ENCODE measurements at regions not wholly inside any gene's neighbourhood (a gene's known extent, or its start where the extent isn't known, plus 50 kb on each side); places are given as distances from the start of the nearest gene placed in this dataset.

DNA sequence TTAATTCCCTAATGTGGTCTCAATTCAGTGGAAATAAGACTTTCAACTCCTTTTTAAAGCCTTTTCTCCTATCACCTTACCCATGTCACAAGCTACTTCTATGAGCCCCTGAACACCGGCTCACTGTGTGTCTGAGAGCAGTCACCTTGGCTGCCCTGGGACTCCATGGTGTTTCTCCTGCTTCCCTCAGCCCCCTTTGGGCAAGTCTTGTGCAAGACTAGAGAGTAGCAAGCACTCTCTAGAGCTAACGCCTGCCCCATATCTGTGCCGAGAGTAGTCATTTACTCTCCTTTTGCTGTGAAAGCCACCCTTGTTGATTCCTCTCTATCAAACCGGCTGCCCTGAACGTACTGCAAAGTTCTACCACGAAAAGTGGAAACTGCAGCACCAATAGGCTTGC, 77.9 kb upstream of the DAB2 start:
- Histone ChIP-seq H2BK120ac (ENCODE audit: low read depth, low read length, poor library complexity, severe bottlenecking) (no peak overlapping the region), H3K4me2 (ENCODE audit: insufficient read depth, insufficient read length, low read length) (no peak overlapping the region), H2AFZ (ENCODE audit: low read length) (no peak overlapping the region), H4K91ac (ENCODE audit: insufficient read length, low read depth, low read length) (no peak overlapping the region), H3K9ac (ENCODE audit: extremely low read depth, insufficient read length, low read length) (no peak overlapping the region), H3K27me3 (ENCODE audit: insufficient read depth, low read length) (no peaks in the 10 kb centered on the region), H2BK20ac (ENCODE audit: low read depth, low read length, poor library complexity, severe bottlenecking) (no peak overlapping the region), H3K79me1 (ENCODE audit: insufficient read depth, low read depth, low read length, poor library complexity, severe bottlenecking) (no peaks in the 10 kb centered on the region), H3K79me2 (ENCODE audit: insufficient read depth, low read length) (no peaks in the 10 kb centered on the region), H3K4me1 (ENCODE audit: insufficient read depth, low read length) (no peaks in the 10 kb centered on the region), H3K23me2 (ENCODE audit: insufficient read length, low read depth, low read length, poor library complexity, severe bottlenecking) (no peaks in the 10 kb centered on the region), H3K14ac (ENCODE audit: insufficient read depth, low read length) (no peak overlapping the region), H4K8ac (replicated peaks; ENCODE audit: insufficient read length, low read depth, low read length) (no peak overlapping the region), H3K4ac (ENCODE audit: low read depth, low read length) (no peak overlapping the region), H2BK15ac (ENCODE audit: low read depth, low read length) (no peak overlapping the region), H2BK12ac (ENCODE audit: insufficient read length, low read depth, low read length) (no peak overlapping the region), H3K27ac (ENCODE audit: insufficient read length, low read depth, low read length) (no peak overlapping the region), H2BK5ac (ENCODE audit: insufficient read length, low read length) (no peak overlapping the region), H3K23ac (ENCODE audit: insufficient read length, low read depth, low read length) (no peak overlapping the region), H3K56ac (ENCODE audit: insufficient read length, low read depth, low read length) (no peak overlapping the region), H2AK5ac (ENCODE audit: insufficient read length, low read length) (no peak overlapping the region), H4K5ac (ENCODE audit: insufficient read length, low read depth, low read length) (no peak overlapping the region), H3K9me3 (ENCODE audit: control insufficient read depth, low read depth, low read length) (no peaks in the 10 kb centered on the region), H3K18ac (ENCODE audit: insufficient read length, low read depth, low read length) (no peak overlapping the region), H4K20me1 (ENCODE audit: control insufficient read depth, insufficient read depth, insufficient read length) (no peaks in the 10 kb centered on the region), H3T11ph (ENCODE audit: low read length) (no peak overlapping the region)
- TF ChIP-seq, protein P1, sequence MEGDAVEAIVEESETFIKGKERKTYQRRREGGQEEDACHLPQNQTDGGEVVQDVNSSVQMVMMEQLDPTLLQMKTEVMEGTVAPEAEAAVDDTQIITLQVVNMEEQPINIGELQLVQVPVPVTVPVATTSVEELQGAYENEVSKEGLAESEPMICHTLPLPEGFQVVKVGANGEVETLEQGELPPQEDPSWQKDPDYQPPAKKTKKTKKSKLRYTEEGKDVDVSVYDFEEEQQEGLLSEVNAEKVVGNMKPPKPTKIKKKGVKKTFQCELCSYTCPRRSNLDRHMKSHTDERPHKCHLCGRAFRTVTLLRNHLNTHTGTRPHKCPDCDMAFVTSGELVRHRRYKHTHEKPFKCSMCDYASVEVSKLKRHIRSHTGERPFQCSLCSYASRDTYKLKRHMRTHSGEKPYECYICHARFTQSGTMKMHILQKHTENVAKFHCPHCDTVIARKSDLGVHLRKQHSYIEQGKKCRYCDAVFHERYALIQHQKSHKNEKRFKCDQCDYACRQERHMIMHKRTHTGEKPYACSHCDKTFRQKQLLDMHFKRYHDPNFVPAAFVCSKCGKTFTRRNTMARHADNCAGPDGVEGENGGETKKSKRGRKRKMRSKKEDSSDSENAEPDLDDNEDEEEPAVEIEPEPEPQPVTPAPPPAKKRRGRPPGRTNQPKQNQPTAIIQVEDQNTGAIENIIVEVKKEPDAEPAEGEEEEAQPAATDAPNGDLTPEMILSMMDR (conservative IDR thresholded peaks at IDR 0.05): no peak
- Mint-ChIP-seq H3K4me3 (no peak overlapping the region), H3K9me3 (no peaks in the 10 kb centered on the region; a peak in 2 of 5 replicates), H3K27ac (no peak overlapping the region), H3K4me1 (peaks cover 0 to 2% of the 10 kb centered on the region in 2 experiments; a peak in 2 of 4 replicates), H3K27me3 (ENCODE audit: low read depth) (no peaks in the 10 kb centered on the region), H3K36me3 (ENCODE audit: insufficient read depth in 1 of 3, low read depth in 3 of 3) (no peaks in the 10 kb centered on the region)
- no CpG with 5 or more reads among the region's 6 CpGs for WGBS (ENCODE audit: extremely low coverage, insufficient read length, low lambda C conversion rate)
- no peak for DNase-seq

All from H9 (cell line).